ENCODE measurements at regions not wholly inside any gene's neighbourhood (a gene's known extent, or its start where the extent isn't known, plus 50 kb on each side); places are given as distances from the start of the nearest gene placed in this dataset.

DNA sequence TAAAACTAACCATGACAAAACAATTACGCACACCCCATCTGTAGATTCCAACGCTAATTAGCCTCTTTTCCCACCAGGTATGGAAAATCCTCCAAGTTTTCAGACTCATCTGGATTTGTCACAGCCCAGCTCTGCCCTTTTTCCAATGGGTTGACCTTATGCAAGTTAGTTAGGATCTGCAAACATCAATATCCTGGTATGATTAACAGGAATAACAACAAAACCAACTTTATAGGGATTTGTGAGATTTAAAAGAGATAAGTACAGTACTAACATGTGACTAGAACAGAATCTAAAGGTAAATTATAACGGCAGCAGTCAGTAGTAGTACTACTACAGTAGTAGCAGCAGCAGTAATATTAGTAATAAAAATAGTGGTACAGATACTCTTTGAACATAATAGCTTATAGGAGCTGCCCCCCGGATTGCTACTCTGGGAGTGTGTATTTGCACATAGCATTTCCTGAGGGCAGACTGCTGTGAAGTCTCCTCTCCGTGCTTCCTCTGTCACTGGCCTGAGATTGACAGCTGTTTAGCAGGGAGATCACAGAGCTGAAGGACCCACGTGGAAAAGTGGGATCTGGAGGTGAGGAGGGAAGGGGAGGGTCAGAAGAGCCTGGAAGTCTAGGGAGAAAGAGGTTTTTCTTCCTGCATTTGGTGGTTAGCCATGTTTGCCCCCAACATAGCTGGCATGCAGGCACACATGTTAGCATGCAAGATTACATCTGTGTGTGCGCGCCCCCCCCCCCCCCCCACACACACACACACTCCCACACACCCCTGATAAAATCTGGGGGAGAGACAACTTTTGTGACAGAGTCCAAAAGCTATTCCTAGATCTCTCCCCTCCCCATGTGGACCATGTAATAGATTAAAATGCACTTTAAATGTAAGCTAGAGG lies 73.3 kb upstream of the FAM171A1 start:
- TF ChIP-seq, protein P1, sequence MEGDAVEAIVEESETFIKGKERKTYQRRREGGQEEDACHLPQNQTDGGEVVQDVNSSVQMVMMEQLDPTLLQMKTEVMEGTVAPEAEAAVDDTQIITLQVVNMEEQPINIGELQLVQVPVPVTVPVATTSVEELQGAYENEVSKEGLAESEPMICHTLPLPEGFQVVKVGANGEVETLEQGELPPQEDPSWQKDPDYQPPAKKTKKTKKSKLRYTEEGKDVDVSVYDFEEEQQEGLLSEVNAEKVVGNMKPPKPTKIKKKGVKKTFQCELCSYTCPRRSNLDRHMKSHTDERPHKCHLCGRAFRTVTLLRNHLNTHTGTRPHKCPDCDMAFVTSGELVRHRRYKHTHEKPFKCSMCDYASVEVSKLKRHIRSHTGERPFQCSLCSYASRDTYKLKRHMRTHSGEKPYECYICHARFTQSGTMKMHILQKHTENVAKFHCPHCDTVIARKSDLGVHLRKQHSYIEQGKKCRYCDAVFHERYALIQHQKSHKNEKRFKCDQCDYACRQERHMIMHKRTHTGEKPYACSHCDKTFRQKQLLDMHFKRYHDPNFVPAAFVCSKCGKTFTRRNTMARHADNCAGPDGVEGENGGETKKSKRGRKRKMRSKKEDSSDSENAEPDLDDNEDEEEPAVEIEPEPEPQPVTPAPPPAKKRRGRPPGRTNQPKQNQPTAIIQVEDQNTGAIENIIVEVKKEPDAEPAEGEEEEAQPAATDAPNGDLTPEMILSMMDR (IDR thresholded peaks at IDR 0.05) = no peak
- Histone ChIP-seq H3K36me3 (ENCODE audit: control insufficient read depth, insufficient read depth, low read length) (no peaks in the 10 kb centered on the region), H3K4me2 (ENCODE audit: low read length) (no peak overlapping the region), H3K27me3 (ENCODE audit: control insufficient read depth, insufficient read depth, low read length) (no peaks in the 10 kb centered on the region), H3K4me3 (ENCODE audit: low read depth, low read length) (no peak overlapping the region), H3K9me3 (ENCODE audit: control insufficient read depth, low read length) (no peaks in the 10 kb centered on the region), H3K79me2 (no peaks in the 10 kb centered on the region), H3K9ac (no peak overlapping the region), H3K4me1 (peaks cover 4% of the 10 kb centered on the region), H3K27ac (no peak overlapping the region), H2AFZ (no peak overlapping the region)

DNA sequence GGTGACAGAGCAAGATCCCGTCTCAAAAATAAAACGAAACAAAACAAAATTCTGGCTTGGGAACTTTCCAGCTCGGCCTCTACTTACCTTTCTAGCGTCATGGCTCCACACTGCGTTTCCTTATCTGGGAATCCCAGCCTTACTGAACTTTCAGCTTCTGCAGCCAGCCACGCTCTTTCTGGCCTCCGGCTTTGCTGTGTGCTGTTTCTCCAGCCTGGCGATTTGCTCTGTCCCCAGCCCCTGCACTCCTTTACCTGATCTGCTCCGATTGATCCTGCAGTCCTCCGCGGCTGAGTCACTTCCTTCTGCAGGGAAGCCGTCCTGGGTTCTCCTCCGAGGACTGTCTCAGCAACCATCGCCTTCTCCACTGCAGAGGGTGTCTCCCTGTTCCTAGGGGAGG lies 71.0 kb upstream of the FAM171A1 start:
- no peak overlapping the region for H2AFZ ChIP-seq
- no peaks in the 10 kb centered on the region for H3K79me2 ChIP-seq
- no peaks in the 10 kb centered on the region for H3K9me3 ChIP-seq (ENCODE audit: control insufficient read depth, low read length)

DNA sequence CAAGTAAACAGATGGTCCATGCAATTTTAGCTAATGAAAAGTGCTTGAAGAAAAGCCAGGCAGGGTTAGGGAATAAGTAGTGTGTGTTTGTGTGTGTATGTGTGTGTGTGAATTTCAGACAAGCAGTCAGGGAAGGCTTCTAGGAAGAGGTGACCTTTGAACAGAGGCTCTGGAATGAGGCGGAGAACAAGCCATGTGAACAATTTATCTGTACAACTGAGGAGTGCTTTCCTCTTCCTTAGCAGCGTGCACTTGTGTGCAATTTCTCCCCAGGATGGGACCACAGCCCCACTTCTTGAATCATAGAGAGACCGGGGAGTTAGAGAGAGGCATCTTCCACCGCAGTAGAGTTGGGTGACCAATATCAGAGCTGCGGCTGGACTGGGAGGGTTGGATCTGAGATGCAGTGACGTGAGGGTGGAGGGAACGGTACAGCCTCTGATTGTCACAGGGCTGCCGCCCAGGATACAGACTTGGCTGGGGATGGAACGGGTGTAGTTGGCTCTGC lies 69.2 kb upstream of the FAM171A1 start:
- peaks cover 4% of the 10 kb centered on the region for H3K4me1 ChIP-seq
- no peak overlapping the region for H3K9ac ChIP-seq
- H3K36me3 ChIP-seq (ENCODE audit: control insufficient read depth, insufficient read depth, low read length) = no peaks in the 10 kb centered on the region
- TF ChIP-seq, protein P1 (IDR thresholded peaks at IDR 0.05) = no peak
- H3K27me3 ChIP-seq (ENCODE audit: control insufficient read depth, insufficient read depth, low read length) = no peaks in the 10 kb centered on the region
- no peaks in the 10 kb centered on the region for H3K79me2 ChIP-seq
- H3K4me3 ChIP-seq (ENCODE audit: low read depth, low read length) = no peak overlapping the region
- peak overlapping the region; percentile 81 for H2AFZ ChIP-seq
- H3K4me2 ChIP-seq (ENCODE audit: low read length) = no peak overlapping the region
- peak overlapping the region; percentile 46 for H3K27ac ChIP-seq
- H3K9me3 ChIP-seq (ENCODE audit: control insufficient read depth, low read length) = no peaks in the 10 kb centered on the region

More for the DNA sequence above, 71.0 kb upstream of the FAM171A1 start:
- Histone ChIP-seq H3K27me3 (ENCODE audit: control insufficient read depth, insufficient read depth, low read length) (no peaks in the 10 kb centered on the region), H3K9ac (no peak overlapping the region), H3K4me3 (ENCODE audit: low read depth, low read length) (no peak overlapping the region), H3K4me2 (ENCODE audit: low read length) (no peak overlapping the region), H3K27ac (no peak overlapping the region), H3K36me3 (ENCODE audit: control insufficient read depth, insufficient read depth, low read length) (no peaks in the 10 kb centered on the region), H3K4me1 (peaks cover 4% of the 10 kb centered on the region)
- TF ChIP-seq, protein P1 (IDR thresholded peaks at IDR 0.05) = no peak

DNA sequence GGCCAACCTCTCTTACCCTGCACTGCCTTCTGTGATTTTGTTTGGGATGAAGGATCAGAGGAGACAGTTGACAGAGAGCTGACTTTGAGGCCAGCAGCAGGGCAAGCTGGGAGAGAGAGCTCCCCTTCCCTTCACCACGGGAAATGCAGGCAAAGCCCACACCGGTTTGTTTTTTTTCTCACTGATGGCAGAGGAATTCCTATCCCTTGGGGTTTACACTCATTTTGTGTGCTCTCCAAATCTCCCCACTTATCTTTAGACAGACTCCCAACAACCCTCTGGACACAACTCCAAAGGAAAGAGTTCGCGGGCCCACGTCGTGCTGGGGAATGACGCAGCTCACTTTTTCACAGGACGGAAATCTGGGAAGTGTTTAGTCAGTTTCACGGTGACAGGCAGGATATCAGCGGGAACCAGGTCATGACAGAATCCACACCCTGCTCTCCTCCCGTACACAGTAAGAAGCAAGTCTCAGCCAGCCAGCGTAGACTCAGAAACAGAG lies 68.3 kb upstream of the FAM171A1 start:
- no peaks in the 10 kb centered on the region for H3K9me3 ChIP-seq (ENCODE audit: control insufficient read depth, low read length)
- H3K4me2 ChIP-seq (ENCODE audit: low read length) = peak overlapping the region; percentile 45
- no peaks in the 10 kb centered on the region for H3K27me3 ChIP-seq (ENCODE audit: control insufficient read depth, insufficient read depth, low read length)
- H3K79me2 ChIP-seq = no peaks in the 10 kb centered on the region
- H3K36me3 ChIP-seq (ENCODE audit: control insufficient read depth, insufficient read depth, low read length) = no peaks in the 10 kb centered on the region
- H3K4me1 ChIP-seq = peaks cover 4% of the 10 kb centered on the region
- peak overlapping the region; percentile 46 for H3K27ac ChIP-seq
- peak overlapping the region; percentile 81 for H2AFZ ChIP-seq
- no peak overlapping the region for H3K9ac ChIP-seq
- H3K4me3 ChIP-seq (ENCODE audit: low read depth, low read length) = peak overlapping the region; percentile 13
- TF ChIP-seq, protein P1 (IDR thresholded peaks at IDR 0.05) = no peak
